OCI-LY3 (cell line): ENCODE measurements at regions not wholly inside any gene's neighbourhood (a gene's known extent, or its start where the extent isn't known, plus 50 kb on each side); places are given as distances from the start of the nearest gene placed in this dataset.

Experiments
- H2AFZ ChIP-seq: fragments of 200-600, 300-600 bp; shearing (Covaris generic); 2 replicates; pipeline ENCODE4 v1.6.0; 2014; ENCODE audit warnings: antibody characterized with exemption, low read depth, low read length
- H3K27ac ChIP-seq: fragments of 200-600, 300-600 bp; sonication (generic); 2 replicates; pipeline ENCODE4 v1.5.1; 2014; ENCODE audit warnings: mild to moderate bottlenecking, low read length, moderate library complexity, mixed read lengths
- H3K27me3 ChIP-seq: fragments of 200-600, 300-600 bp; sonication (generic); 2 replicates; pipeline ENCODE4 v1.6.1; 2014; ENCODE audit warnings: low read depth, low read length, mixed read lengths
- H3K36me3 ChIP-seq: fragments of 200-600, 300-600 bp; sonication (generic); replicated peaks from 2 replicates; pipeline ENCODE3; 2014; ENCODE audit warnings: low read depth, low read length, mixed read lengths
- H3K4me1 ChIP-seq: fragments of 300-600, 200-600 bp; sonication (generic); 2 replicates; pipeline ENCODE4 v1.6.1; 2014; ENCODE audit warnings: low read length, mixed read lengths
- H3K4me2 ChIP-seq: fragments of 200-600, 300-600 bp; sonication (generic); 2 replicates; pipeline ENCODE4 v1.6.1; 2014; ENCODE audit warnings: low read length, mixed read lengths
- H3K4me3 ChIP-seq: fragments of 300-600, 200-600 bp; sonication (generic); 2 replicates; pipeline ENCODE4 v1.5.1; 2014; ENCODE audit warnings: antibody characterized with exemption, mild to moderate bottlenecking, low read length, moderate library complexity
- H3K79me2 ChIP-seq: fragments of 300-600, 200-600 bp; shearing (Covaris generic); 2 replicates; pipeline ENCODE4 v1.6.1; 2014; ENCODE audit warnings: mild to moderate bottlenecking, low read length, mixed read lengths
- H3K9ac ChIP-seq: fragments of 300-600, 200-600 bp; shearing (Covaris generic); 2 replicates; pipeline ENCODE4 v1.6.0; 2014; ENCODE audit warnings: mild to moderate bottlenecking, low read length, moderate library complexity
- H3K9me3 ChIP-seq: fragments of 200-600, 300-600 bp; shearing (Covaris generic); 2 replicates; pipeline ENCODE4 v1.6.1; 2014; ENCODE audit warnings: low read length, mixed read lengths; ENCODE audit not compliant: insufficient read depth
- H4K20me1 ChIP-seq: fragments of 200-600, 300-600 bp; sonication (generic); 2 replicates; pipeline ENCODE4 v1.6.1; 2016; ENCODE audit warnings: low read length, mixed read lengths; ENCODE audit not compliant: insufficient read depth
- CTCF ChIP-seq: fragments of 200-600, 300-600 bp; sonication (generic); IDR thresholded peaks from 2 replicates; pipeline ENCODE4 v1.5.1; 2014; ENCODE audit warnings: antibody characterized with exemption, low read length, low read depth
- EZH2phosphoT487 ChIP-seq: fragments of 200-600 bp; shearing (Covaris generic); IDR thresholded peaks from 2 replicates; pipeline ENCODE4 v1.6.1; 2018; ENCODE audit warnings: antibody characterized with exemption, mixed run types, low read depth

- TF ChIP-seq CTCF (no peak), EZH2phosphoT487 (no peak)
- no peak overlapping the region for H2AFZ ChIP-seq
- H3K79me2 ChIP-seq = no peaks in the 10 kb centered on the region
- no peaks in the 10 kb centered on the region for H3K4me1 ChIP-seq
- no peak overlapping the region for H3K27ac ChIP-seq
- no peak overlapping the region for H3K9ac ChIP-seq
- H3K9me3 ChIP-seq = no peaks in the 10 kb centered on the region
- H3K4me3 ChIP-seq = no peak overlapping the region
- H3K4me2 ChIP-seq = no peak overlapping the region
- H3K27me3 ChIP-seq = no peaks in the 10 kb centered on the region
- no peaks in the 10 kb centered on the region for H4K20me1 ChIP-seq
- no peaks in the 10 kb centered on the region for H3K36me3 ChIP-seq
These were observed 216.8 kb downstream of the GJA1 start for GRCh38 chr6:121652223-121652622.

GRCh38 chr6:121652726-121653623 is 217.5 kb downstream of the GJA1 start:
- no peak overlapping the region for H3K4me3 ChIP-seq
- no peaks in the 10 kb centered on the region for H4K20me1 ChIP-seq
- H3K9me3 ChIP-seq = no peaks in the 10 kb centered on the region
- no peaks in the 10 kb centered on the region for H3K27me3 ChIP-seq
- no peaks in the 10 kb centered on the region for H3K36me3 ChIP-seq
- H3K4me1 ChIP-seq = no peaks in the 10 kb centered on the region
- TF ChIP-seq CTCF = no peak
- no peak for TF ChIP-seq EZH2phosphoT487
- H3K4me2 ChIP-seq = no peak overlapping the region
- no peak overlapping the region for H3K9ac ChIP-seq
- no peak overlapping the region for H3K27ac ChIP-seq
- H2AFZ ChIP-seq = no peak overlapping the region
- no peaks in the 10 kb centered on the region for H3K79me2 ChIP-seq

- H4K20me1 ChIP-seq = no peaks in the 10 kb centered on the region
- H3K9ac ChIP-seq = no peak overlapping the region
- no peaks in the 10 kb centered on the region for H3K4me1 ChIP-seq
- no peak overlapping the region for H3K4me2 ChIP-seq
- H3K27ac ChIP-seq = no peak overlapping the region
- no peak overlapping the region for H3K4me3 ChIP-seq
- H3K9me3 ChIP-seq = no peaks in the 10 kb centered on the region
- no peaks in the 10 kb centered on the region for H3K36me3 ChIP-seq
- no peak overlapping the region for H2AFZ ChIP-seq
- TF ChIP-seq EZH2phosphoT487 (no peak), CTCF (no peak)
- no peaks in the 10 kb centered on the region for H3K79me2 ChIP-seq
- H3K27me3 ChIP-seq = no peaks in the 10 kb centered on the region
These were observed 218.2 kb downstream of the GJA1 start for GRCh38 chr6:121653624-121654008.

- Histone ChIP-seq H3K79me2 (no peaks in the 10 kb centered on the region), H3K27me3 (no peaks in the 10 kb centered on the region), H3K9ac (no peak overlapping the region), H3K4me2 (no peak overlapping the region), H4K20me1 (no peaks in the 10 kb centered on the region), H3K9me3 (no peaks in the 10 kb centered on the region), H3K27ac (no peak overlapping the region), H3K4me3 (no peak overlapping the region), H3K4me1 (no peaks in the 10 kb centered on the region), H3K36me3 (no peaks in the 10 kb centered on the region), H2AFZ (no peak overlapping the region)
- TF ChIP-seq CTCF (no peak), EZH2phosphoT487 (no peak)
These were observed 222.5 kb downstream of the GJA1 start for GRCh38 chr6:121657972-121658371.
